Fibroblast of lung (primary cell): ENCODE measurements at regions not wholly inside any gene's neighbourhood (a gene's known extent, or its start where the extent isn't known, plus 50 kb on each side); places are given as distances from the start of the nearest gene placed in this dataset.

Source experiments
- DNase-seq, 2 donors: peaks; one replicate each; pipeline versions ENCODE4 v3.0.0 to v3.0.0-alpha.2; 2010; ENCODE audit warnings: low read depth in 2 of 2
- H2AFZ ChIP-seq: 2 replicates; pipeline ENCODE4 v1.5.1; 2012; ENCODE audit warnings: low read length, control low read depth, inconsistent platforms
- H3K27ac ChIP-seq: 2 replicates; pipeline ENCODE4 v1.5.1; 2011; ENCODE audit warnings: low read length, control low read depth; ENCODE audit not compliant: insufficient read depth
- H3K27me3 ChIP-seq: 2 replicates; pipeline ENCODE4 v1.5.1; 2011; ENCODE audit warnings: mild to moderate bottlenecking, low read length; ENCODE audit not compliant: control insufficient read depth, insufficient read depth
- H3K36me3 ChIP-seq: 2 replicates; pipeline ENCODE4 v1.5.1; 2011; ENCODE audit warnings: low read length; ENCODE audit not compliant: control insufficient read depth, insufficient read depth
- H3K4me1 ChIP-seq: 2 replicates; pipeline ENCODE4 v1.5.1; 2011; ENCODE audit warnings: low read length; ENCODE audit not compliant: control insufficient read depth, insufficient read depth; ENCODE audit errors: extremely low read depth
- H3K4me2 ChIP-seq: 2 replicates; pipeline ENCODE4 v1.5.1; 2011; ENCODE audit warnings: low read length, control low read depth; ENCODE audit not compliant: insufficient read depth; ENCODE audit errors: extremely low read depth
- H3K4me3 ChIP-seq, 4 experiments: fragments of 200-600 bp in 1 of 4; sonication (generic) in 1 of 4; replicated peaks in 1 of 4; 2 replicates each; pipeline ENCODE4 v1.5.1; 2011 to 2016; ENCODE audit warnings: low read length in 4 of 4, low read depth in 3 of 4, mild to moderate bottlenecking in 3 of 4, control low read depth in 2 of 4, inconsistent platforms in 1 of 4, mixed read lengths in 1 of 4; ENCODE audit not compliant: insufficient read depth in 1 of 4; ENCODE audit errors: control extremely low read depth in 1 of 4
- H3K79me2 ChIP-seq: 2 replicates; pipeline ENCODE4 v1.5.1; 2012; ENCODE audit warnings: mild to moderate bottlenecking, low read length, inconsistent platforms; ENCODE audit not compliant: control insufficient read depth, insufficient read depth
- H3K9ac ChIP-seq: 2 replicates; pipeline ENCODE4 v1.5.1; 2011; ENCODE audit warnings: mild to moderate bottlenecking, low read length, control low read depth; ENCODE audit not compliant: insufficient read depth
- H3K9me3 ChIP-seq: 2 replicates; pipeline ENCODE4 v1.5.1; 2012; ENCODE audit warnings: low read depth, low read length; ENCODE audit not compliant: control insufficient read depth, insufficient read depth
- H4K20me1 ChIP-seq: 2 replicates; pipeline ENCODE4 v1.5.1; 2011; ENCODE audit warnings: low read length; ENCODE audit not compliant: control insufficient read depth, insufficient read depth; ENCODE audit errors: extremely low read depth
- EZH2 ChIP-seq: IDR thresholded peaks from 2 replicates; pipeline ENCODE4 v1.5.1; 2012; ENCODE audit warnings: low read length, control low read depth, mild to moderate bottlenecking; ENCODE audit errors: missing control alignments
- TF ChIP-seq, protein P1 (sequence below), 2 donors: IDR thresholded peaks in 1 of 2; conservative IDR thresholded peaks in 1 of 2; 1 replicate in 1 of 2; 2 replicates in 1 of 2; pipeline ENCODE4 v1.5.1; 2011 to 2012; ENCODE audit warnings: low read length in 2 of 2, control low read depth in 1 of 2, inconsistent platforms in 1 of 2, low read depth in 1 of 2, mild to moderate bottlenecking in 1 of 2

DNA sequence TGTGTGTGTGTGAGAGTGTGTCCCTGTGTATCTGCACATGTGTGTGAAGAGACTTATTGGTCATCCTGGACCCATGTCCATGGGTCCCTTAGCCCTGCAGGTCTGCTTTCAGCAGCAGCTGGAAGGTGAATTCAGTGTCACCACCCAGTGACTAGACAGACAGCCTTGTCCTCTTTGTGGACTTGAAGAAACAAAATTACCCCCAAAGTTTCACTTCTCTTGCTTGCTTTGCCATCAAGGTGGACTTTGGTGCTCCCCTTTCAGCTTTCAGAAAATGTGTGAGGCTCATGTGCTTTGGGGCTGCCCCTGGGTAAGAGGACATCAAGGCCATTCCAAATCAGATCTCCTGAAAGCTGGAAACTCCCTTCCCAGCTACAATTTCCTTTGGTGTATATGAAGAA is 1063.8 kb downstream of the BCL11B start:
- Histone ChIP-seq H3K4me2 (no peak overlapping the region), H3K4me3 (no peak overlapping the region), H4K20me1 (no peaks in the 10 kb centered on the region), H3K79me2 (no peaks in the 10 kb centered on the region), H2AFZ (no peak overlapping the region), H3K36me3 (no peaks in the 10 kb centered on the region), H3K9ac (no peak overlapping the region), H3K27ac (no peak overlapping the region), H3K27me3 (no peaks in the 10 kb centered on the region), H3K9me3 (no peaks in the 10 kb centered on the region), H3K4me1 (no peaks in the 10 kb centered on the region)
- DNase-seq, result no peak
- no peak for TF ChIP-seq EZH2

DNA sequence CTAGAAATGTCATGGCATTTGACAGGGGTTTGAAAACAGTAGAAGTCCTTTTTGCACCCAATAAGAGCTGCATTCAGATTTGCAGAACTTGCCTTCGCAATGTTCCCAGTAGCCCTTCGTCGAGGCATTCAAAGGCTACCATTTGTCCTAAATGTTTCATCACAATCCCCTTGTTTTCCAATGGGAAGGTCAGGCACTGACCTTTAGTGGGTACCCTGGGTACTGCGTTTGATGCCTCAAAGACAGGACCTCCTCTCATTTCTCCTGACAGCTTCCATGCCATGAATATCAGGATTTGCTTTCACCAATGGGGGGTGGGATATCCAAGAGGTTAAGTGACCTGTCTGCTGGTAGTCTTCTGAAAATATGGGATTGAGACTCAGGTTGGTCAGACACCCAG is 1063.1 kb downstream of the BCL11B start:
- H4K20me1 ChIP-seq, result no peaks in the 10 kb centered on the region
- DNase-seq, result no peak
- H3K4me3 ChIP-seq, result no peak overlapping the region
- H3K27ac ChIP-seq, result no peak overlapping the region
- H2AFZ ChIP-seq, result no peak overlapping the region
- no peaks in the 10 kb centered on the region for H3K36me3 ChIP-seq
- no peak overlapping the region for H3K9ac ChIP-seq
- H3K9me3 ChIP-seq, result no peaks in the 10 kb centered on the region
- no peaks in the 10 kb centered on the region for H3K4me1 ChIP-seq
- H3K79me2 ChIP-seq, result no peaks in the 10 kb centered on the region
- TF ChIP-seq, protein P1, sequence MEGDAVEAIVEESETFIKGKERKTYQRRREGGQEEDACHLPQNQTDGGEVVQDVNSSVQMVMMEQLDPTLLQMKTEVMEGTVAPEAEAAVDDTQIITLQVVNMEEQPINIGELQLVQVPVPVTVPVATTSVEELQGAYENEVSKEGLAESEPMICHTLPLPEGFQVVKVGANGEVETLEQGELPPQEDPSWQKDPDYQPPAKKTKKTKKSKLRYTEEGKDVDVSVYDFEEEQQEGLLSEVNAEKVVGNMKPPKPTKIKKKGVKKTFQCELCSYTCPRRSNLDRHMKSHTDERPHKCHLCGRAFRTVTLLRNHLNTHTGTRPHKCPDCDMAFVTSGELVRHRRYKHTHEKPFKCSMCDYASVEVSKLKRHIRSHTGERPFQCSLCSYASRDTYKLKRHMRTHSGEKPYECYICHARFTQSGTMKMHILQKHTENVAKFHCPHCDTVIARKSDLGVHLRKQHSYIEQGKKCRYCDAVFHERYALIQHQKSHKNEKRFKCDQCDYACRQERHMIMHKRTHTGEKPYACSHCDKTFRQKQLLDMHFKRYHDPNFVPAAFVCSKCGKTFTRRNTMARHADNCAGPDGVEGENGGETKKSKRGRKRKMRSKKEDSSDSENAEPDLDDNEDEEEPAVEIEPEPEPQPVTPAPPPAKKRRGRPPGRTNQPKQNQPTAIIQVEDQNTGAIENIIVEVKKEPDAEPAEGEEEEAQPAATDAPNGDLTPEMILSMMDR (conservative IDR thresholded peaks at IDR 0.05 in 1 of 2, IDR thresholded peaks at IDR 0.05 in 1 of 2; ENCODE audit: low read depth in 1 of 2, low read length in 2 of 2), result no peak
- no peak for TF ChIP-seq EZH2
- no peak overlapping the region for H3K4me2 ChIP-seq
- H3K27me3 ChIP-seq, result no peaks in the 10 kb centered on the region

DNA sequence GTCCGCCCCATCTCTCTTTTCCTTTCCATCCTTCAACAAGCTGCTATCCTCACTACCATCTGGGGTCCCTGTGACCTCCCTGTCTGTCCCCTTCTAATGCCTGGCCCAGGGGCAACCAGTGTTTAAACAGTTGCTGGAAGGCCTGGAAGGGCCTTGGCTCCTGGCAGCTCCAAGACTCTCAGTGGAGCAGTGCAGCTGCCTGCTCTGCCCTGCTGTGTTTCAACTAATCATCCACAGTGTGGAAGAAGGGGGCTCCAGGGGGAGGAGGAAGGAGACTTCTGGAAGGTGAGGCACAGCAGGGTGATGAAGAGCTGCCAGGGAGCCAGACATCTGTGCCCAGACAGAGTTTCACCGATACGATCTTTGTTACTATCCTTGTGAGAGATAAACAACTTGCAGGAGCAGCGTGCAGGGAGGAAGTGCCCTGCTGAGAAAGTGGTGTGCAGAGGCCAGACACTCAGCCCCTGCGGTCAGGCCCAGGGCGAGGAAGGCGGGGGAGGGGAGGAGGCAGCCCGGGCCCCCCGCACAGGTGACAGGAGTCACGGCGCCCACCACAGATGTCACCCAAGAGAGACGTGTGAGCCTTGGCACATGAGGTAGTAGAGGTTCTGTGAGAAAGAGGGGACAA is 1061.8 kb downstream of the BCL11B start:
- no peak for DNase-seq
- no peaks in the 10 kb centered on the region for H3K4me1 ChIP-seq
- H3K79me2 ChIP-seq, result no peaks in the 10 kb centered on the region
- no peaks in the 10 kb centered on the region for H3K36me3 ChIP-seq
- H4K20me1 ChIP-seq, result no peaks in the 10 kb centered on the region
- no peaks in the 10 kb centered on the region for H3K9me3 ChIP-seq
- no peak overlapping the region for H3K4me2 ChIP-seq
- TF ChIP-seq, protein P1 (conservative IDR thresholded peaks at IDR 0.05 in 1 of 2, IDR thresholded peaks at IDR 0.05 in 1 of 2; ENCODE audit: low read depth in 1 of 2, low read length in 2 of 2), result no peak
- TF ChIP-seq EZH2, result no peak
- H3K4me3 ChIP-seq, result no peak overlapping the region
- no peaks in the 10 kb centered on the region for H3K27me3 ChIP-seq
- no peak overlapping the region for H3K27ac ChIP-seq
- H2AFZ ChIP-seq, result no peak overlapping the region
- no peak overlapping the region for H3K9ac ChIP-seq
